ENCODE measurements at regions not wholly inside any gene's neighbourhood (a gene's known extent, or its start where the extent isn't known, plus 50 kb on each side); places are given as distances from the start of the nearest gene placed in this dataset.

DNA sequence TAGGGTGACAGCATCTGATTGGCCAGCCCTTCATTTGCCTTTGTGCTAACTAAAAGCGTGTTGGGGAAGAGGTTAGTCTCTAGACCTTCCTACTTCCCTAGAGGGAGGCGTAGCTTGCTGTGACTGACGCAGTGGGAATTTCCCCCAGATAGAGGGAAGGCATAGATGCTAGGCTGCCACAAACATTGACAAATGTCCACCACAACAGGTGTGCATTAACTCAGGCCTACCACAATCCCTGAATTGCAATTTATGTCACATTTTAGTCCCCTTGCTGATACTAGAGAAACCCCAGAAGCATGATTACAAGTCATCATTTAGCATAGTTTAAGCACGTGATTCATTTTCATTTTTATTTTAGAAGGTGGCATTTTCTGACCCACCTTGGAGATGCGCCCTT lies 76.3 kb upstream of the WSB1 start:
- TF ChIP-seq, protein P1, sequence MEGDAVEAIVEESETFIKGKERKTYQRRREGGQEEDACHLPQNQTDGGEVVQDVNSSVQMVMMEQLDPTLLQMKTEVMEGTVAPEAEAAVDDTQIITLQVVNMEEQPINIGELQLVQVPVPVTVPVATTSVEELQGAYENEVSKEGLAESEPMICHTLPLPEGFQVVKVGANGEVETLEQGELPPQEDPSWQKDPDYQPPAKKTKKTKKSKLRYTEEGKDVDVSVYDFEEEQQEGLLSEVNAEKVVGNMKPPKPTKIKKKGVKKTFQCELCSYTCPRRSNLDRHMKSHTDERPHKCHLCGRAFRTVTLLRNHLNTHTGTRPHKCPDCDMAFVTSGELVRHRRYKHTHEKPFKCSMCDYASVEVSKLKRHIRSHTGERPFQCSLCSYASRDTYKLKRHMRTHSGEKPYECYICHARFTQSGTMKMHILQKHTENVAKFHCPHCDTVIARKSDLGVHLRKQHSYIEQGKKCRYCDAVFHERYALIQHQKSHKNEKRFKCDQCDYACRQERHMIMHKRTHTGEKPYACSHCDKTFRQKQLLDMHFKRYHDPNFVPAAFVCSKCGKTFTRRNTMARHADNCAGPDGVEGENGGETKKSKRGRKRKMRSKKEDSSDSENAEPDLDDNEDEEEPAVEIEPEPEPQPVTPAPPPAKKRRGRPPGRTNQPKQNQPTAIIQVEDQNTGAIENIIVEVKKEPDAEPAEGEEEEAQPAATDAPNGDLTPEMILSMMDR (IDR thresholded peaks at IDR 0.05) = no peak
- no peak for TF ChIP-seq POLR2A (IDR thresholded peaks at IDR 0.05)

All from vagina (tissue), 2 donors.